Ishikawa (cell line): ENCODE measurements at regions not wholly inside any gene's neighbourhood (a gene's known extent, or its start where the extent isn't known, plus 50 kb on each side); places are given as distances from the start of the nearest gene placed in this dataset.

Experiments used
- CEBPB ChIP-seq: IDR thresholded peaks from 2 replicates; pipeline ENCODE4 v1.6.1; 2012
- CREB1 ChIP-seq: IDR thresholded peaks from 2 replicates; pipeline ENCODE4 v1.6.1; 2012; ENCODE audit warnings: low read depth
- EP300 ChIP-seq: IDR thresholded peaks from 2 replicates; pipeline ENCODE4 v1.6.1; 2012; ENCODE audit warnings: borderline replicate concordance
- MAX ChIP-seq: IDR thresholded peaks from 2 replicates; pipeline ENCODE4 v1.6.1; 2012
- NFIC ChIP-seq: IDR thresholded peaks from 2 replicates; pipeline ENCODE4 v1.6.1; 2012
- RAD21 ChIP-seq: IDR thresholded peaks from 2 replicates; pipeline ENCODE4 v1.6.1; 2012; ENCODE audit warnings: low read depth
- TAF1 ChIP-seq: IDR thresholded peaks from 2 replicates; pipeline ENCODE4 v1.6.1; 2012; ENCODE audit warnings: low read depth, mild to moderate bottlenecking
- YY1 ChIP-seq: IDR thresholded peaks from 2 replicates; pipeline ENCODE4 v1.6.1; 2012; ENCODE audit warnings: low read depth
- ZBTB7A ChIP-seq: IDR thresholded peaks from 2 replicates; pipeline ENCODE4 v1.6.1; 2012; ENCODE audit warnings: low read depth
- TF ChIP-seq, protein P1 (sequence below): IDR thresholded peaks from 2 replicates; pipeline ENCODE4 v1.6.1; 2012; ENCODE audit warnings: low read depth, mild to moderate bottlenecking
- TF ChIP-seq, protein P2 (sequence below): IDR thresholded peaks from 2 replicates; pipeline ENCODE4 v1.6.1; 2012

DNA sequence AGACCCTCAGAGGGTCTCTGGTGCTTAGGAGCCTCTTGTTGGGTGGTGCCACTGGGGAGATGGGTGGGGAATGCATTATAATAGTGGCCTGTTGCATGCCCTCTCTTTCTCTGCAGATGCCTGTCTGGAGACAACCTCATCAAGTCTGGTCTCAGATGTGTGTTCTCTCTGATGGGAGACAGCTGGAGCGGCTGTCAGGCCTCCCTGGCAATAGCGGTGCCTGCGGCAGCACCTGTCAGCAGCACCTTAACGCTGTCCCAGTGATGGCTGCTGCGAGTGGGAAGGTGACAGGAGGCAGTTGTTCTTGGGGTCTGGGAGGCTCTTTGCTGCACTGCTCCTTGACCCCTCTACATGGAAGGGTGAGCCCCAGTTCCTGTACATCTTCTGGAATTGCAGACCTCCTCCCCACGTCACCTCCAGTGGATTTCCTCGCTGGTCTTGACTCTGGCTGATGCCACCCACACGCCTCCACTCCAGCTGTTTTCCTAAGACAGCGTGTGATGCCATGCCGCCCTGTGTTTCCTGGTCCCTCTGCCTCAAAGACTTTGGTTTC is 63.3 kb upstream of the BLCAP start:
- TF ChIP-seq RAD21 (no peak), EP300 (no peak), CREB1 (no peak), YY1 (no peak), TAF1 (no peak), ZBTB7A (no peak), MAX (no peak), CEBPB (no peak), NFIC (no peak)
- TF ChIP-seq, protein P1, sequence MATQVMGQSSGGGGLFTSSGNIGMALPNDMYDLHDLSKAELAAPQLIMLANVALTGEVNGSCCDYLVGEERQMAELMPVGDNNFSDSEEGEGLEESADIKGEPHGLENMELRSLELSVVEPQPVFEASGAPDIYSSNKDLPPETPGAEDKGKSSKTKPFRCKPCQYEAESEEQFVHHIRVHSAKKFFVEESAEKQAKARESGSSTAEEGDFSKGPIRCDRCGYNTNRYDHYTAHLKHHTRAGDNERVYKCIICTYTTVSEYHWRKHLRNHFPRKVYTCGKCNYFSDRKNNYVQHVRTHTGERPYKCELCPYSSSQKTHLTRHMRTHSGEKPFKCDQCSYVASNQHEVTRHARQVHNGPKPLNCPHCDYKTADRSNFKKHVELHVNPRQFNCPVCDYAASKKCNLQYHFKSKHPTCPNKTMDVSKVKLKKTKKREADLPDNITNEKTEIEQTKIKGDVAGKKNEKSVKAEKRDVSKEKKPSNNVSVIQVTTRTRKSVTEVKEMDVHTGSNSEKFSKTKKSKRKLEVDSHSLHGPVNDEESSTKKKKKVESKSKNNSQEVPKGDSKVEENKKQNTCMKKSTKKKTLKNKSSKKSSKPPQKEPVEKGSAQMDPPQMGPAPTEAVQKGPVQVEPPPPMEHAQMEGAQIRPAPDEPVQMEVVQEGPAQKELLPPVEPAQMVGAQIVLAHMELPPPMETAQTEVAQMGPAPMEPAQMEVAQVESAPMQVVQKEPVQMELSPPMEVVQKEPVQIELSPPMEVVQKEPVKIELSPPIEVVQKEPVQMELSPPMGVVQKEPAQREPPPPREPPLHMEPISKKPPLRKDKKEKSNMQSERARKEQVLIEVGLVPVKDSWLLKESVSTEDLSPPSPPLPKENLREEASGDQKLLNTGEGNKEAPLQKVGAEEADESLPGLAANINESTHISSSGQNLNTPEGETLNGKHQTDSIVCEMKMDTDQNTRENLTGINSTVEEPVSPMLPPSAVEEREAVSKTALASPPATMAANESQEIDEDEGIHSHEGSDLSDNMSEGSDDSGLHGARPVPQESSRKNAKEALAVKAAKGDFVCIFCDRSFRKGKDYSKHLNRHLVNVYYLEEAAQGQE, result no peak
- TF ChIP-seq, protein P2, sequence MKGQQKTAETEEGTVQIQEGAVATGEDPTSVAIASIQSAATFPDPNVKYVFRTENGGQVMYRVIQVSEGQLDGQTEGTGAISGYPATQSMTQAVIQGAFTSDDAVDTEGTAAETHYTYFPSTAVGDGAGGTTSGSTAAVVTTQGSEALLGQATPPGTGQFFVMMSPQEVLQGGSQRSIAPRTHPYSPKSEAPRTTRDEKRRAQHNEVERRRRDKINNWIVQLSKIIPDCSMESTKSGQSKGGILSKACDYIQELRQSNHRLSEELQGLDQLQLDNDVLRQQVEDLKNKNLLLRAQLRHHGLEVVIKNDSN, result no peak
